NAMALWA (cell line): ENCODE measurements at regions not wholly inside any gene's neighbourhood (a gene's known extent, or its start where the extent isn't known, plus 50 kb on each side); places are given as distances from the start of the nearest gene placed in this dataset.

Source experiments
- DNase-seq: peaks from one replicate; pipeline ENCODE4 v3.0.0-alpha.2; 2015; ENCODE audit warnings: low spot score

GRCh38 chr14:96931751-96932150 lies 134.6 kb downstream of the VRK1 start:
- no peak for DNase-seq

GRCh38 chr14:96934638-96935330 lies 137.6 kb downstream of the VRK1 start:
- no peak for DNase-seq

- no peak for DNase-seq
Measured at GRCh38 chr14:96938946-96939345, 141.8 kb downstream of the VRK1 start.

GRCh38 chr14:96940009-96940408 lies 142.8 kb downstream of the VRK1 start:
- DNase-seq, result peak; percentile 5

GRCh38 chr14:96944297-96944696 lies 147.1 kb downstream of the VRK1 start:
- no peak for DNase-seq

- DNase-seq, result no peak
Measured at GRCh38 chr14:96945721-96946120, 148.5 kb downstream of the VRK1 start.

- no peak for DNase-seq
Measured at GRCh38 chr14:96949594-96949993, 152.4 kb downstream of the VRK1 start.

- no peak for DNase-seq
Measured at GRCh38 chr14:96951511-96951910, 154.3 kb downstream of the VRK1 start.

GRCh38 chr14:96953087-96953874 lies 156.1 kb downstream of the VRK1 start:
- no peak for DNase-seq

GRCh38 chr14:96953875-96954185 lies 156.6 kb downstream of the VRK1 start:
- no peak for DNase-seq

GRCh38 chr14:96956464-96957239 lies 159.5 kb downstream of the VRK1 start:
- no peak for DNase-seq

GRCh38 chr14:96958057-96958456 lies 160.9 kb downstream of the VRK1 start:
- no peak for DNase-seq

GRCh38 chr14:96959992-96960391 lies 162.8 kb downstream of the VRK1 start:
- no peak for DNase-seq

- DNase-seq, result no peak
Measured at GRCh38 chr14:96960598-96961116, 163.5 kb downstream of the VRK1 start.

GRCh38 chr14:96961895-96962294 lies 164.7 kb downstream of the VRK1 start:
- DNase-seq, result no peak

GRCh38 chr14:96962337-96962736 lies 165.2 kb downstream of the VRK1 start:
- peak; percentile 56 for DNase-seq

GRCh38 chr14:96964726-96965415 lies 167.7 kb downstream of the VRK1 start:
- DNase-seq, result no peak

- DNase-seq, result no peak
Measured at GRCh38 chr14:96965885-96966595, 168.9 kb downstream of the VRK1 start.

- no peak for DNase-seq
Measured at GRCh38 chr14:96975116-96975515, 177.9 kb downstream of the VRK1 start.

GRCh38 chr14:96978525-96979272 lies 181.5 kb downstream of the VRK1 start:
- no peak for DNase-seq

- no peak for DNase-seq
Measured at GRCh38 chr14:96979611-96980074, 182.5 kb downstream of the VRK1 start.
